Endothelial cell of umbilical vein (primary cell): ENCODE measurements at regions not wholly inside any gene's neighbourhood (a gene's known extent, or its start where the extent isn't known, plus 50 kb on each side); places are given as distances from the start of the nearest gene placed in this dataset.

Experiments used
- BruUV-seq: library from RNA; stranded (reverse); fragments of 400-500 nt; replicated peaks from 2 replicates; lab custom pipeline; 2021; lab: Mats Ljungman, UMichigan
- CTCF ChIA-PET: fragments of 300-600, 350-600 bp; sonication (Branson Sonifier 250); formaldehyde crosslinking; loops from one replicate; lab custom pipeline; 2021; ENCODE audit warnings: antibody characterized with exemption, inconsistent platforms; lab: Charles Lee
- POLR2A ChIA-PET: fragments of 300-600, 350-600 bp; sonication (Branson Sonifier 250); formaldehyde crosslinking; loops from one replicate; lab custom pipeline; 2021; ENCODE audit warnings: antibody characterized with exemption, inconsistent platforms; lab: Charles Lee
- DNase-seq: peaks from one replicate; pipeline ENCODE4 v3.0.0-alpha.2; 2011; ENCODE audit warnings: low read depth, low spot score
- FAIRE-seq: peaks from 2 replicates; lab custom pipeline; 2011; peaks lifted over from hg19 to GRCh38; lab: Jason Lieb, UNC
- H2AFZ ChIP-seq: 2 replicates; pipeline ENCODE4 v1.6.0; 2012; ENCODE audit warnings: low read depth, low read length, control low read depth, inconsistent platforms
- H3K27ac ChIP-seq: 2 replicates; pipeline ENCODE4 v1.5.1; 2011; ENCODE audit warnings: low read depth, mild to moderate bottlenecking, control low read depth, low read length, moderate library complexity; ENCODE audit not compliant: insufficient read depth
- H3K27me3 ChIP-seq, 2 experiments: 2 replicates each; pipeline versions ENCODE4 v1.6.0 to v1.6.1; 2011; ENCODE audit warnings: low read length in 2 of 2, mixed read lengths in 1 of 2; ENCODE audit not compliant: control insufficient read depth in 2 of 2, insufficient read depth in 2 of 2
- H3K36me3 ChIP-seq, 2 experiments: 2 replicates in 1 of 2; 3 replicates in 1 of 2; pipeline ENCODE4 v1.5.1; 2011; ENCODE audit warnings: low read length in 2 of 2, mild to moderate bottlenecking in 1 of 2, moderate library complexity in 1 of 2; ENCODE audit not compliant: control insufficient read depth in 2 of 2, insufficient read depth in 2 of 2; ENCODE audit errors: extremely low read depth in 1 of 2
- H3K4me1 ChIP-seq: 3 replicates; pipeline ENCODE4 v1.5.1; 2011; ENCODE audit warnings: mild to moderate bottlenecking, low read length; ENCODE audit not compliant: control insufficient read depth, insufficient read depth; ENCODE audit errors: extremely low read depth
- H3K4me2 ChIP-seq: 2 replicates; pipeline ENCODE4 v1.6.1; 2011; ENCODE audit warnings: low read length, control low read depth, mixed read lengths; ENCODE audit not compliant: insufficient read depth
- H3K4me3 ChIP-seq, 3 experiments: fragments of 200-600 bp in 1 of 3; sonication (generic), shearing (Covaris generic) in 1 of 3; replicated peaks in 1 of 3; 2 replicates each; pipeline ENCODE4 v1.5.1; 2011 to 2016; ENCODE audit warnings: control low read depth in 3 of 3, low read length in 3 of 3, mild to moderate bottlenecking in 2 of 3, inconsistent platforms in 1 of 3, low read depth in 1 of 3, moderate library complexity in 1 of 3; ENCODE audit not compliant: insufficient read depth in 1 of 3
- H3K79me2 ChIP-seq: 2 replicates; pipeline ENCODE4 v1.6.0; 2012; ENCODE audit warnings: low read length, inconsistent platforms; ENCODE audit not compliant: control insufficient read depth, insufficient read depth
- H3K9ac ChIP-seq: replicated peaks from 2 replicates; pipeline ENCODE3; 2011; ENCODE audit warnings: low read length, control low read depth; ENCODE audit not compliant: insufficient read depth; ENCODE audit errors: extremely low read depth
- H3K9me1 ChIP-seq: replicated peaks from 3 replicates; pipeline ENCODE4 v1.6.0; 2011; ENCODE audit warnings: mild to moderate bottlenecking, low read length; ENCODE audit not compliant: control insufficient read depth, insufficient read depth; ENCODE audit errors: extremely low read depth
- H3K9me3 ChIP-seq: replicated peaks from 2 replicates; pipeline ENCODE4 v1.5.1; 2012; ENCODE audit warnings: low read length, inconsistent platforms; ENCODE audit not compliant: control insufficient read depth, insufficient read depth
- H4K20me1 ChIP-seq: replicated peaks from 2 replicates; pipeline ENCODE3; 2011; ENCODE audit warnings: mild to moderate bottlenecking, low read length; ENCODE audit not compliant: control insufficient read depth, insufficient read depth; ENCODE audit errors: extremely low read depth
- EZH2 ChIP-seq: IDR thresholded peaks from 2 replicates; pipeline ENCODE4 v1.6.1; 2012; ENCODE audit warnings: borderline replicate concordance, low read depth, mild to moderate bottlenecking, moderate library complexity, low read length, inconsistent platforms; ENCODE audit not compliant: severe bottlenecking
- FOS ChIP-seq: IDR thresholded peaks from 2 replicates; pipeline ENCODE4 v1.6.1; 2011; ENCODE audit warnings: mild to moderate bottlenecking, low read length, moderate library complexity, borderline replicate concordance; ENCODE audit not compliant: insufficient read depth
- GATA2 ChIP-seq: IDR thresholded peaks from 2 replicates; pipeline ENCODE4 v1.7.0; 2011; ENCODE audit warnings: low read depth, mild to moderate bottlenecking, moderate library complexity, mixed read lengths, low read length; ENCODE audit not compliant: insufficient read length, insufficient read depth
- JUN ChIP-seq: IDR thresholded peaks from 2 replicates; pipeline ENCODE4 v1.6.1; 2011; ENCODE audit warnings: borderline replicate concordance, low read depth; ENCODE audit not compliant: insufficient read length, insufficient read depth
- MAX ChIP-seq: IDR thresholded peaks from 2 replicates; pipeline ENCODE4 v1.6.1; 2011; ENCODE audit not compliant: insufficient read depth, insufficient read length
- MYC ChIP-seq: IDR thresholded peaks from one replicate; pipeline ENCODE4 v1.6.1; 2011; ENCODE audit warnings: mild to moderate bottlenecking, low read depth, low read length
- POLR2A ChIP-seq: IDR thresholded peaks from 2 replicates; pipeline ENCODE4 v1.6.1; 2012; ENCODE audit warnings: low read depth, mild to moderate bottlenecking, control low read depth, low read length
- POLR2AphosphoS5 ChIP-seq: IDR thresholded peaks from 2 replicates; pipeline ENCODE4 v1.6.1; 2012; ENCODE audit warnings: low read depth, mild to moderate bottlenecking, control low read depth, low read length, moderate library complexity; ENCODE audit not compliant: insufficient read depth
- dilution Hi-C: fragments of 300-500 bp; cut with MboI; formaldehyde crosslinking; loops from one replicate; pipeline ENCODE4 v1.15.0; 2019; ENCODE audit warnings: low sequenced_read_pairs; ENCODE audit not compliant: extremely low pct_ligation_motif_present
- intact Hi-C: fragments of 100-400 bp; cut with micrococcal nuclease; formaldehyde crosslinking; loops from one replicate; pipeline ENCODE4 v1.10.0; 2022
- TF ChIP-seq, protein P1 (sequence below), 2 donors: IDR thresholded peaks; 1 replicate in 1 of 2; 2 replicates in 1 of 2; pipeline ENCODE4 v1.5.1; 2011; ENCODE audit warnings: low read length in 2 of 2, mild to moderate bottlenecking in 2 of 2, moderate library complexity in 2 of 2, control low read depth in 1 of 2, inconsistent platforms in 1 of 2, low read depth in 1 of 2; ENCODE audit not compliant: insufficient read depth in 1 of 2; ENCODE audit errors: extremely low read depth in 1 of 2

DNA sequence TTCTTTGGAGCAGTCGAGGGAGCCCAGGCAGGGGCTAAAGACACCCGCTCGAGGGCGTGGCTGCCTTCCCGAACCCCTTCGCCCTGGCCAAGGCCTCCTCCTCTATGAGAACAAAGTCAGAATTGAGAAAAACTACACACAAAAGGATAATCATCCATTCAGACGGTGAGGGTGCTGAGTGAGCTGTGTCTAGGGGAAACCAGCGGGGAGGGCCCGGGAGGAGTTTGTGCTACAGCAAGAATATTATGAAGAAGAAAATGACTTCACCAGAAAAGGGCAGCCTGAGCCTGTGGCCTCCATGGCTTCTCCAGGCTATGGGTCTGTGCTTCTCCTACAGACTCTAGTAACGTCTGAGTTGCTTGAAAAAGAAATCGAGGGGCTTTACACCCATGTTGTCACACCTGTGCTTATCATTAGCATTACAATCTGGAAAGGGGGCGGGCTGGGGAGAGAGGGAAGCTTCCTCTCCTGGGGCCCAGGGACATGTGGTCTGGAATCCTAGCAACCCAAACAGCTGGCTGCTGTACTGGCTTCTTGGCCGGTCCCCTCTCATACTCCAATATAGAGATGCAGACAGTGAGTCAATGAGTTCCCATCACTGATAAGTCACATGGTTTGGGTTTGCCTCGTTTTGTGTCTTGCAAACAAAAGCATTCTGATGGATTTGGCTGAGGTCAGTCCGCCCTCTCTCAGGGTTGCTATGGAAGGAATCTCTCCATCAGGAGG is 52.0 kb upstream of the ARL4C start:
- Histone ChIP-seq H3K79me2 (no peaks in the 10 kb centered on the region), H3K4me3 (no peak overlapping the region), H3K36me3 (no peaks in the 10 kb centered on the region), H3K9me1 (no peaks in the 10 kb centered on the region), H3K27me3 (peaks cover 0 to 6% of the 10 kb centered on the region in 2 experiments), H2AFZ (no peak overlapping the region), H3K4me2 (no peak overlapping the region), H3K9ac (no peak overlapping the region), H3K27ac (no peak overlapping the region), H4K20me1 (no peaks in the 10 kb centered on the region), H3K4me1 (peaks cover 6% of the 10 kb centered on the region), H3K9me3 (no peaks in the 10 kb centered on the region)
- POLR2A ChIA-PET = no interaction called here
- intact Hi-C loops (no loop called here), dilution Hi-C loops (no loop called here)
- FAIRE-seq = no peak
- CTCF ChIA-PET = interaction anchor here (2.2 to 8.4 kb wide), 3 partner anchors 8 to 568 kb away, joined by 5 to 216 read pairs (median 98); no protein-coding TSS in a partner anchor
- BruUV-seq = no TSS peak
- no peak for DNase-seq
- TF ChIP-seq FOS = no peak
- no peak for TF ChIP-seq EZH2
- no peak for TF ChIP-seq MAX

DNA sequence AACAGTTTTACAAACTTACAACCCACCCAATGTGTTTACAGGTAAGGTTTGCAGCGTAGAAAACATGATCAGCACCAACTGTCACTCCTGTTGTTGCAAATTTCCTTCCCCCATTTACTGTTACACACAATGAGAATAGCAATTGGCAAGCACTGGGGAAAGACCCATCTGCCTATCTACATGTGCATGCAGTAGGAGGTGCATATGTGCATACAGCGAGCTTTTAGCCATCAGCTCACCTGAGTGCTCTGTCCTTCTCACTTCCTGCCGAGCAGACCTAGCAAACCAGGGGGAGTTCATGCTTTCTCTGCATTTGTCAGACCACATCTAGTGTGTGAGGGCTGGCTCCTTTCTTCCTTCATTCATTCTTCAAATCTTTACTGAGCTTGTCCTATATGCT is 49.9 kb upstream of the ARL4C start:
- no peak overlapping the region for H3K4me3 ChIP-seq

More for the DNA sequence above, 49.9 kb upstream of the ARL4C start:
- ChIA-PET CTCF (interaction anchor here (1.0 to 8.4 kb wide), 6 partner anchors 45 to 571 kb away, joined by 3 to 216 read pairs (median 66); no protein-coding TSS in a partner anchor), POLR2A (no interaction called here)
- dilution Hi-C loops = no loop called here
- Histone ChIP-seq H3K9me3 (no peaks in the 10 kb centered on the region), H3K4me2 (no peak overlapping the region), H3K9me1 (no peaks in the 10 kb centered on the region), H2AFZ (no peak overlapping the region), H3K79me2 (no peaks in the 10 kb centered on the region), H3K27ac (no peak overlapping the region), H3K9ac (no peak overlapping the region), H4K20me1 (no peaks in the 10 kb centered on the region), H3K4me1 (peaks cover 6% of the 10 kb centered on the region), H3K27me3 (peaks cover 0 to 6% of the 10 kb centered on the region in 2 experiments), H3K36me3 (no peaks in the 10 kb centered on the region)
- TF ChIP-seq FOS (no peak), POLR2AphosphoS5 (no peak), JUN (no peak), GATA2 (no peak), EZH2 (no peak), MYC (no peak), MAX (no peak), POLR2A (no peak)
- TF ChIP-seq, protein P1, sequence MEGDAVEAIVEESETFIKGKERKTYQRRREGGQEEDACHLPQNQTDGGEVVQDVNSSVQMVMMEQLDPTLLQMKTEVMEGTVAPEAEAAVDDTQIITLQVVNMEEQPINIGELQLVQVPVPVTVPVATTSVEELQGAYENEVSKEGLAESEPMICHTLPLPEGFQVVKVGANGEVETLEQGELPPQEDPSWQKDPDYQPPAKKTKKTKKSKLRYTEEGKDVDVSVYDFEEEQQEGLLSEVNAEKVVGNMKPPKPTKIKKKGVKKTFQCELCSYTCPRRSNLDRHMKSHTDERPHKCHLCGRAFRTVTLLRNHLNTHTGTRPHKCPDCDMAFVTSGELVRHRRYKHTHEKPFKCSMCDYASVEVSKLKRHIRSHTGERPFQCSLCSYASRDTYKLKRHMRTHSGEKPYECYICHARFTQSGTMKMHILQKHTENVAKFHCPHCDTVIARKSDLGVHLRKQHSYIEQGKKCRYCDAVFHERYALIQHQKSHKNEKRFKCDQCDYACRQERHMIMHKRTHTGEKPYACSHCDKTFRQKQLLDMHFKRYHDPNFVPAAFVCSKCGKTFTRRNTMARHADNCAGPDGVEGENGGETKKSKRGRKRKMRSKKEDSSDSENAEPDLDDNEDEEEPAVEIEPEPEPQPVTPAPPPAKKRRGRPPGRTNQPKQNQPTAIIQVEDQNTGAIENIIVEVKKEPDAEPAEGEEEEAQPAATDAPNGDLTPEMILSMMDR (IDR thresholded peaks at IDR 0.05; ENCODE audit: extremely low read depth in 1 of 2, insufficient read depth in 1 of 2, low read depth in 1 of 2, low read length in 2 of 2) = no peak
- no TSS peak for BruUV-seq
- FAIRE-seq = no peak
- intact Hi-C loops = no loop called here
- DNase-seq = no peak
